ENCODE measurements at regions not wholly inside any gene's neighbourhood (a gene's known extent, or its start where the extent isn't known, plus 50 kb on each side); places are given as distances from the start of the nearest gene placed in this dataset.

DNA sequence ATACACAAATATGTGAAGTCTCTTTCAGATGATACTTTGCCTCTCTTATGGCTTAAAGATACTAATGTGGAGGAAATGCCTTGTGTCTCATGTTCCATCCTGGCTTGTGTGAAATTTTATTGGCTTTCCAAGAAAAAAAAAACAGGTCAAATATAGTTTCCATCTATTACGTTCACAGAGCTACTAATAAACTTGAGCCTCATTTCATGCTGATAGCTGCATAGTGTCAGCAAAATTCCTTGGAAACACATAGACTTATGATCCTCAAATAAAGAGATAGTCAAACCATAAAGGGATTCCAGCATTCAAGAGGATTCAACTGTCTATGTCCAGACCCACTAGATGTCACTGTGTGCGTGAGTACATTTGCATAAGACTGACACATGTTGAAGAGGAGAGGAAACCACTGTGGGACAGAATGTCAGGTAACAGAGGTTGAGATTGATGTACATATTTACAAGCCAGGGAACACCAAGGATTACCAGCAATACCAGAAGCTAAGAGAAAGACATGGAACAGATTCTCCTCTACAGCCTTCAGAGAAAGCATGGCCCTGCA, 266.6 kb downstream of the COL12A1 start:
- Histone ChIP-seq H3K4me3 (no peak overlapping the region), H3F3A (replicated peaks; ENCODE audit: low read depth) (no peaks in the 10 kb centered on the region), H3K4me1 (ENCODE audit: insufficient read depth) (no peaks in the 10 kb centered on the region), H3K27ac (ENCODE audit: low read depth) (no peak overlapping the region), H2AFZ (no peak overlapping the region), H3K79me2 (replicated peaks; ENCODE audit: insufficient read depth) (no peaks in the 10 kb centered on the region), H3K27me3 (ENCODE audit: insufficient read depth) (no peaks in the 10 kb centered on the region), H4K20me1 (replicated peaks; ENCODE audit: insufficient read depth) (no peaks in the 10 kb centered on the region), H3K36me3 (ENCODE audit: insufficient read depth) (no peaks in the 10 kb centered on the region), H3K9me2 (ENCODE audit: insufficient read depth) (peaks cover 3% of the 10 kb centered on the region; the same call in 1 of the 2 replicates), H3K4me2 (no peak overlapping the region)
- Mint-ChIP-seq H3K4me1 (no peaks in the 10 kb centered on the region), H3K9me3 (no peaks in the 10 kb centered on the region), H3K27me3 (ENCODE audit: insufficient read depth, low read depth, poor library complexity) (no peaks in the 10 kb centered on the region), H3K27ac (no peak overlapping the region), H3K36me3 (ENCODE audit: low read depth) (no peaks in the 10 kb centered on the region), H3K4me3 (no peak overlapping the region)
- DNase-seq (ENCODE audit: low spot score) (no peak), ATAC-seq (no peak)
- TF ChIP-seq, protein P1, sequence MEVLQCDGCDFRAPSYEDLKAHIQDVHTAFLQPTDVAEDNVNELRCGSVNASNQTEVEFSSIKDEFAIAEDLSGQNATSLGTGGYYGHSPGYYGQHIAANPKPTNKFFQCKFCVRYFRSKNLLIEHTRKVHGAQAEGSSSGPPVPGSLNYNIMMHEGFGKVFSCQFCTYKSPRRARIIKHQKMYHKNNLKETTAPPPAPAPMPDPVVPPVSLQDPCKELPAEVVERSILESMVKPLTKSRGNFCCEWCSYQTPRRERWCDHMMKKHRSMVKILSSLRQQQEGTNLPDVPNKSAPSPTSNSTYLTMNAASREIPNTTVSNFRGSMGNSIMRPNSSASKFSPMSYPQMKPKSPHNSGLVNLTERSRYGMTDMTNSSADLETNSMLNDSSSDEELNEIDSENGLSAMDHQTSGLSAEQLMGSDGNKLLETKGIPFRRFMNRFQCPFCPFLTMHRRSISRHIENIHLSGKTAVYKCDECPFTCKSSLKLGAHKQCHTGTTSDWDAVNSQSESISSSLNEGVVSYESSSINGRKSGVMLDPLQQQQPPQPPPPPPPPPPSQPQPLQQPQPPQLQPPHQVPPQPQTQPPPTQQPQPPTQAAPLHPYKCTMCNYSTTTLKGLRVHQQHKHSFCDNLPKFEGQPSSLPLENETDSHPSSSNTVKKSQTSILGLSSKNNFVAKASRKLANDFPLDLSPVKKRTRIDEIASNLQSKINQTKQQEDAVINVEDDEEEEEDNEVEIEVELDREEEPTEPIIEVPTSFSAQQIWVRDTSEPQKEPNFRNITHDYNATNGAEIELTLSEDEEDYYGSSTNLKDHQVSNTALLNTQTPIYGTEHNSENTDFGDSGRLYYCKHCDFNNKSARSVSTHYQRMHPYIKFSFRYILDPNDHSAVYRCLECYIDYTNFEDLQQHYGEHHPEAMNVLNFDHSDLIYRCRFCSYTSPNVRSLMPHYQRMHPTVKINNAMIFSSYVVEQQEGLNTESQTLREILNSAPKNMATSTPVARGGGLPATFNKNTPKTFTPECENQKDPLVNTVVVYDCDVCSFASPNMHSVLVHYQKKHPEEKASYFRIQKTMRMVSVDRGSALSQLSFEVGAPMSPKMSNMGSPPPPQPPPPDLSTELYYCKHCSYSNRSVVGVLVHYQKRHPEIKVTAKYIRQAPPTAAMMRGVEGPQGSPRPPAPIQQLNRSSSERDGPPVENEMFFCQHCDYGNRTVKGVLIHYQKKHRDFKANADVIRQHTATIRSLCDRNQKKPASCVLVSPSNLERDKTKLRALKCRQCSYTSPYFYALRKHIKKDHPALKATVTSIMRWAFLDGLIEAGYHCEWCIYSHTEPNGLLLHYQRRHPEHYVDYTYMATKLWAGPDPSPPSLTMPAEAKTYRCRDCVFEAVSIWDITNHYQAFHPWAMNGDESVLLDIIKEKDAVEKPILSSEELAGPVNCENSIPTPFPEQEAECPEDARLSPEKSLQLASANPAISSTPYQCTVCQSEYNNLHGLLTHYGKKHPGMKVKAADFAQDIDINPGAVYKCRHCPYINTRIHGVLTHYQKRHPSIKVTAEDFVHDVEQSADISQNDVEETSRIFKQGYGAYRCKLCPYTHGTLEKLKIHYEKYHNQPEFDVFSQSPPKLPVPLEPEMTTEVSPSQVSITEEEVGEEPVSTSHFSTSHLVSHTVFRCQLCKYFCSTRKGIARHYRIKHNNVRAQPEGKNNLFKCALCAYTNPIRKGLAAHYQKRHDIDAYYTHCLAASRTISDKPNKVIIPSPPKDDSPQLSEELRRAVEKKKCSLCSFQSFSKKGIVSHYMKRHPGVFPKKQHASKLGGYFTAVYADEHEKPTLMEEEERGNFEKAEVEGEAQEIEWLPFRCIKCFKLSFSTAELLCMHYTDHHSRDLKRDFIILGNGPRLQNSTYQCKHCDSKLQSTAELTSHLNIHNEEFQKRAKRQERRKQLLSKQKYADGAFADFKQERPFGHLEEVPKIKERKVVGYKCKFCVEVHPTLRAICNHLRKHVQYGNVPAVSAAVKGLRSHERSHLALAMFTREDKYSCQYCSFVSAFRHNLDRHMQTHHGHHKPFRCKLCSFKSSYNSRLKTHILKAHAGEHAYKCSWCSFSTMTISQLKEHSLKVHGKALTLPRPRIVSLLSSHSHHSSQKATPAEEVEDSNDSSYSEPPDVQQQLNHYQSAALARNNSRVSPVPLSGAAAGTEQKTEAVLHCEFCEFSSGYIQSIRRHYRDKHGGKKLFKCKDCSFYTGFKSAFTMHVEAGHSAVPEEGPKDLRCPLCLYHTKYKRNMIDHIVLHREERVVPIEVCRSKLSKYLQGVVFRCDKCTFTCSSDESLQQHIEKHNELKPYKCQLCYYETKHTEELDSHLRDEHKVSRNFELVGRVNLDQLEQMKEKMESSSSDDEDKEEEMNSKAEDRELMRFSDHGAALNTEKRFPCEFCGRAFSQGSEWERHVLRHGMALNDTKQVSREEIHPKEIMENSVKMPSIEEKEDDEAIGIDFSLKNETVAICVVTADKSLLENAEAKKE (CRISPR knock-in tag; IDR thresholded peaks at IDR 0.05), result no peak
- TF ChIP-seq ZNF114 (CRISPR knock-in tag; IDR thresholded peaks at IDR 0.05) (no peak), CREB1 (CRISPR knock-in tag; IDR thresholded peaks at IDR 0.05; ENCODE audit: low read depth) (no peak), EZH2 (IDR thresholded peaks at IDR 0.05; ENCODE audit: low read depth, unreplicated experiment) (no peak), NANOG (IDR thresholded peaks at IDR 0.05; ENCODE audit: borderline replicate concordance) (no peak), JUNB (IDR thresholded peaks at IDR 0.05; ENCODE audit: unreplicated experiment) (no peak), POLR2AphosphoS5 (IDR thresholded peaks at IDR 0.05; ENCODE audit: low read depth) (no peak), EZH2phosphoT487 (IDR thresholded peaks at IDR 0.05; ENCODE audit: unreplicated experiment) (no peak), STAT1 (IDR thresholded peaks at IDR 0.05; ENCODE audit: unreplicated experiment) (no peak), ZNF331 (CRISPR knock-in tag; IDR thresholded peaks at IDR 0.05; ENCODE audit: low read depth) (no peak)
- TF ChIP-seq, protein P2, sequence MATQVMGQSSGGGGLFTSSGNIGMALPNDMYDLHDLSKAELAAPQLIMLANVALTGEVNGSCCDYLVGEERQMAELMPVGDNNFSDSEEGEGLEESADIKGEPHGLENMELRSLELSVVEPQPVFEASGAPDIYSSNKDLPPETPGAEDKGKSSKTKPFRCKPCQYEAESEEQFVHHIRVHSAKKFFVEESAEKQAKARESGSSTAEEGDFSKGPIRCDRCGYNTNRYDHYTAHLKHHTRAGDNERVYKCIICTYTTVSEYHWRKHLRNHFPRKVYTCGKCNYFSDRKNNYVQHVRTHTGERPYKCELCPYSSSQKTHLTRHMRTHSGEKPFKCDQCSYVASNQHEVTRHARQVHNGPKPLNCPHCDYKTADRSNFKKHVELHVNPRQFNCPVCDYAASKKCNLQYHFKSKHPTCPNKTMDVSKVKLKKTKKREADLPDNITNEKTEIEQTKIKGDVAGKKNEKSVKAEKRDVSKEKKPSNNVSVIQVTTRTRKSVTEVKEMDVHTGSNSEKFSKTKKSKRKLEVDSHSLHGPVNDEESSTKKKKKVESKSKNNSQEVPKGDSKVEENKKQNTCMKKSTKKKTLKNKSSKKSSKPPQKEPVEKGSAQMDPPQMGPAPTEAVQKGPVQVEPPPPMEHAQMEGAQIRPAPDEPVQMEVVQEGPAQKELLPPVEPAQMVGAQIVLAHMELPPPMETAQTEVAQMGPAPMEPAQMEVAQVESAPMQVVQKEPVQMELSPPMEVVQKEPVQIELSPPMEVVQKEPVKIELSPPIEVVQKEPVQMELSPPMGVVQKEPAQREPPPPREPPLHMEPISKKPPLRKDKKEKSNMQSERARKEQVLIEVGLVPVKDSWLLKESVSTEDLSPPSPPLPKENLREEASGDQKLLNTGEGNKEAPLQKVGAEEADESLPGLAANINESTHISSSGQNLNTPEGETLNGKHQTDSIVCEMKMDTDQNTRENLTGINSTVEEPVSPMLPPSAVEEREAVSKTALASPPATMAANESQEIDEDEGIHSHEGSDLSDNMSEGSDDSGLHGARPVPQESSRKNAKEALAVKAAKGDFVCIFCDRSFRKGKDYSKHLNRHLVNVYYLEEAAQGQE (IDR thresholded peaks at IDR 0.05; ENCODE audit: unreplicated experiment), result no peak
- TF ChIP-seq, protein P3, sequence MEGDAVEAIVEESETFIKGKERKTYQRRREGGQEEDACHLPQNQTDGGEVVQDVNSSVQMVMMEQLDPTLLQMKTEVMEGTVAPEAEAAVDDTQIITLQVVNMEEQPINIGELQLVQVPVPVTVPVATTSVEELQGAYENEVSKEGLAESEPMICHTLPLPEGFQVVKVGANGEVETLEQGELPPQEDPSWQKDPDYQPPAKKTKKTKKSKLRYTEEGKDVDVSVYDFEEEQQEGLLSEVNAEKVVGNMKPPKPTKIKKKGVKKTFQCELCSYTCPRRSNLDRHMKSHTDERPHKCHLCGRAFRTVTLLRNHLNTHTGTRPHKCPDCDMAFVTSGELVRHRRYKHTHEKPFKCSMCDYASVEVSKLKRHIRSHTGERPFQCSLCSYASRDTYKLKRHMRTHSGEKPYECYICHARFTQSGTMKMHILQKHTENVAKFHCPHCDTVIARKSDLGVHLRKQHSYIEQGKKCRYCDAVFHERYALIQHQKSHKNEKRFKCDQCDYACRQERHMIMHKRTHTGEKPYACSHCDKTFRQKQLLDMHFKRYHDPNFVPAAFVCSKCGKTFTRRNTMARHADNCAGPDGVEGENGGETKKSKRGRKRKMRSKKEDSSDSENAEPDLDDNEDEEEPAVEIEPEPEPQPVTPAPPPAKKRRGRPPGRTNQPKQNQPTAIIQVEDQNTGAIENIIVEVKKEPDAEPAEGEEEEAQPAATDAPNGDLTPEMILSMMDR (conservative IDR thresholded peaks at IDR 0.05; ENCODE audit: low read depth in 2 of 2), result no peak
- TF ChIP-seq, protein P4, sequence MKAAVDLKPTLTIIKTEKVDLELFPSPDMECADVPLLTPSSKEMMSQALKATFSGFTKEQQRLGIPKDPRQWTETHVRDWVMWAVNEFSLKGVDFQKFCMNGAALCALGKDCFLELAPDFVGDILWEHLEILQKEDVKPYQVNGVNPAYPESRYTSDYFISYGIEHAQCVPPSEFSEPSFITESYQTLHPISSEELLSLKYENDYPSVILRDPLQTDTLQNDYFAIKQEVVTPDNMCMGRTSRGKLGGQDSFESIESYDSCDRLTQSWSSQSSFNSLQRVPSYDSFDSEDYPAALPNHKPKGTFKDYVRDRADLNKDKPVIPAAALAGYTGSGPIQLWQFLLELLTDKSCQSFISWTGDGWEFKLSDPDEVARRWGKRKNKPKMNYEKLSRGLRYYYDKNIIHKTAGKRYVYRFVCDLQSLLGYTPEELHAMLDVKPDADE (IDR thresholded peaks at IDR 0.05), result no peak

Measured in GM23338 (cell line).